MM.1S (cell line): ENCODE measurements at regions not wholly inside any gene's neighbourhood (a gene's known extent, or its start where the extent isn't known, plus 50 kb on each side); places are given as distances from the start of the nearest gene placed in this dataset.

ENCODE experiments used
- EZH2 ChIP-seq: fragments of 300-600 bp; sonication (generic); optimal IDR thresholded peaks from 2 replicates; pipeline ENCODE3; 2017; ENCODE audit warnings: low read depth, mild to moderate bottlenecking, antibody characterized with exemption, low read length, mixed read lengths
- EZH2phosphoT487 ChIP-seq: fragments of 300-600 bp; sonication (generic); IDR thresholded peaks from 2 replicates; pipeline ENCODE4 v1.6.1; 2018; ENCODE audit warnings: antibody characterized with exemption, low read length
- TF ChIP-seq, protein P1 (sequence below): fragments of 300-600 bp; sonication (generic); IDR thresholded peaks from 2 replicates; pipeline ENCODE4 v1.5.1; 2016; ENCODE audit warnings: antibody characterized with exemption, low read length, mixed read lengths

DNA sequence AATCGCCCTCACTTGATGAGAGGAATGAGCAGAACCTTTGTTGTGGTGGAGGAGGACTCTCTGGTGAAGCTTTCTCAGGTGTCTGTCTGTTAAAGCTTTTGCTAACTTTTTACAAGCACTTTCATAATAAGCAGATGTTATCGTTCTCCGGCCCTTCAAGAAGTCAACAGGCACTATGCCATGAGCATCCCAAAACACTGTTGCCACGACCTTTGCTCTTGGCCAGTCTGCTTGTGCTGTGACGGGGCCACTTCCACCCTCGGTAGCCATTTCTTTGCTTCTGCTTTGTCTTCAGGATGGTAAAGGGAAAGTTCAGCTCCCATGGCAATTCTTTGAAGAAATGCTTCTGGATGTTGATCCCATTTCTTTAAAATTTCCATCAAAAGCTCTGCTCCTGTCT lies 93.5 kb upstream of the ANKRD10 start:
- no peak for TF ChIP-seq EZH2
- TF ChIP-seq, protein P1, sequence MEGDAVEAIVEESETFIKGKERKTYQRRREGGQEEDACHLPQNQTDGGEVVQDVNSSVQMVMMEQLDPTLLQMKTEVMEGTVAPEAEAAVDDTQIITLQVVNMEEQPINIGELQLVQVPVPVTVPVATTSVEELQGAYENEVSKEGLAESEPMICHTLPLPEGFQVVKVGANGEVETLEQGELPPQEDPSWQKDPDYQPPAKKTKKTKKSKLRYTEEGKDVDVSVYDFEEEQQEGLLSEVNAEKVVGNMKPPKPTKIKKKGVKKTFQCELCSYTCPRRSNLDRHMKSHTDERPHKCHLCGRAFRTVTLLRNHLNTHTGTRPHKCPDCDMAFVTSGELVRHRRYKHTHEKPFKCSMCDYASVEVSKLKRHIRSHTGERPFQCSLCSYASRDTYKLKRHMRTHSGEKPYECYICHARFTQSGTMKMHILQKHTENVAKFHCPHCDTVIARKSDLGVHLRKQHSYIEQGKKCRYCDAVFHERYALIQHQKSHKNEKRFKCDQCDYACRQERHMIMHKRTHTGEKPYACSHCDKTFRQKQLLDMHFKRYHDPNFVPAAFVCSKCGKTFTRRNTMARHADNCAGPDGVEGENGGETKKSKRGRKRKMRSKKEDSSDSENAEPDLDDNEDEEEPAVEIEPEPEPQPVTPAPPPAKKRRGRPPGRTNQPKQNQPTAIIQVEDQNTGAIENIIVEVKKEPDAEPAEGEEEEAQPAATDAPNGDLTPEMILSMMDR = no peak
- TF ChIP-seq EZH2phosphoT487 = no peak
